ENCODE measurements at regions not wholly inside any gene's neighbourhood (a gene's known extent, or its start where the extent isn't known, plus 50 kb on each side); places are given as distances from the start of the nearest gene placed in this dataset.

DNA sequence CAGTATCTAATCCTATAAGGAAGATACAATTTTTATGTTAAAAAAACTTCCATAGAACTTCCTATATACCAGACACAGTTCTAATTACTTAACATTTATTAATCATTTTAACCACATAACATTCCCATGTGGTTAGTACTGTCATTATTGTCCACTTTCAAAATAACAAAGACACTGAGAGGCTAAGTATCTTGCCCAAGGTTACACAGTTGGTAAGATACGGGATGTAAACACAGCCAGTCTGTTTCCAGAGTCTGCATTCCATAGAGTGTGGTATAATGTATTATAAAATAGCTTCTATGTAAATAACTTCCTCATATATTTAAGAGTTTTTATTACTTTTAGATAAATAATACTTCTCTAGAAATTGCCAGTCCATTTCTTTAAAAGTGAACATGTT lies 383.3 kb upstream of the ETAA1 start:
- Histone ChIP-seq H3K36me3 (ENCODE audit: control insufficient read depth in 1 of 2, insufficient read depth in 2 of 2, low read length in 2 of 2) (no peaks in the 10 kb centered on the region), H3K4me2 (ENCODE audit: low read length) (no peak overlapping the region), H4K12ac (ENCODE audit: low read depth, low read length) (no peak overlapping the region), H3K14ac (ENCODE audit: low read length) (no peak overlapping the region), H3K23ac (ENCODE audit: low read length) (no peak overlapping the region), H3K4ac (ENCODE audit: low read depth, low read length) (no peak overlapping the region), H2BK5ac (ENCODE audit: low read depth, low read length, poor library complexity) (no peak overlapping the region), H2AK5ac (ENCODE audit: low read length) (no peak overlapping the region), H3K27ac (ENCODE audit: low read depth, low read length) (no peak overlapping the region), H2AFZ (ENCODE audit: insufficient read depth, low read length, poor library complexity) (no peak overlapping the region), H3K9ac (ENCODE audit: low read length) (no peak overlapping the region), H4K8ac (ENCODE audit: low read depth, low read length) (no peak overlapping the region), H4K91ac (ENCODE audit: low read depth, low read length) (no peak overlapping the region), H3K4me3 (ENCODE audit: low read depth, low read length) (no peak overlapping the region), H3K4me1 (ENCODE audit: control insufficient read depth in 1 of 2, insufficient read depth in 2 of 2, low read length in 2 of 2) (peaks cover 0 to 2% of the 10 kb centered on the region in 2 experiments), H2BK12ac (ENCODE audit: low read length) (no peak overlapping the region), H3K27me3 (ENCODE audit: insufficient read depth, low read length) (no peaks in the 10 kb centered on the region), H3K18ac (ENCODE audit: low read length) (no peak overlapping the region), H3K79me1 (ENCODE audit: low read length) (no peaks in the 10 kb centered on the region), H2BK120ac (ENCODE audit: insufficient read depth, low read length, poor library complexity) (no peak overlapping the region), H3K79me2 (ENCODE audit: control insufficient read depth, insufficient read depth, low read length, poor library complexity) (no peaks in the 10 kb centered on the region), H3K9me3 (ENCODE audit: insufficient read depth, low read depth, low read length) (no peaks in the 10 kb centered on the region)
- DNase-seq = no peak
- WGBS (ENCODE audit: extremely low coverage, insufficient coverage, insufficient read length) = no CpG with 5 or more reads among the region's 1 CpG

DNA sequence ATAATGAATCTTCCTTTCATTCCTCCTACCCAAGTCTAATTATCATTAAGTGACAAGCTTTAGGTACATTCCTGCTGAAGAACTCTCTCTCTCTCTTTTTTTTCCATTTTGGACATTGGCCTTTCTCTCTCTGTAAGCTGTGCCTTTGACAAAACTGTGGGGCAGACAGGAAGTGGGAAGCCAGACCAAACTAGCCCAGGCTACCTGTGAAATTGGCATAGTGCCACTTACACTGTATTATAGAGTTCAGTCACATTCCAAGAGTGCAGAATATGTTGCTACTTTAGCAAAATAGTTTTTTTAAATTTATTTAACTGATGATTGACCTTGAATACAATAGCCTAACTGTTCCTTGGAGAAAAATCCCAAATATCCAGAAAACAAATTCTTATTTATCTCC lies 381.5 kb upstream of the ETAA1 start:
- H2BK120ac ChIP-seq (ENCODE audit: insufficient read depth, low read length, poor library complexity) = no peak overlapping the region
- no peaks in the 10 kb centered on the region for H3K79me1 ChIP-seq (ENCODE audit: low read length)
- H2BK12ac ChIP-seq (ENCODE audit: low read length) = no peak overlapping the region
- no peak overlapping the region for H2AK5ac ChIP-seq (ENCODE audit: low read length)
- no peak overlapping the region for H4K12ac ChIP-seq (ENCODE audit: low read depth, low read length)
- no peak overlapping the region for H2AFZ ChIP-seq (ENCODE audit: insufficient read depth, low read length, poor library complexity)
- no peak overlapping the region for H3K23ac ChIP-seq (ENCODE audit: low read length)
- H3K18ac ChIP-seq (ENCODE audit: low read length) = no peak overlapping the region
- peaks cover 0 to 2% of the 10 kb centered on the region in 2 experiments for H3K4me1 ChIP-seq (ENCODE audit: control insufficient read depth in 1 of 2, insufficient read depth in 2 of 2, low read length in 2 of 2)
- no peak overlapping the region for H3K4ac ChIP-seq (ENCODE audit: low read depth, low read length)
- no peak overlapping the region for H4K8ac ChIP-seq (ENCODE audit: low read depth, low read length)
- no peak overlapping the region for H2BK5ac ChIP-seq (ENCODE audit: low read depth, low read length, poor library complexity)
- no peak for DNase-seq
- H3K4me3 ChIP-seq (ENCODE audit: low read depth, low read length) = no peak overlapping the region
- H3K9ac ChIP-seq (ENCODE audit: low read length) = no peak overlapping the region
- H3K14ac ChIP-seq (ENCODE audit: low read length) = no peak overlapping the region
- no peaks in the 10 kb centered on the region for H3K36me3 ChIP-seq (ENCODE audit: control insufficient read depth in 1 of 2, insufficient read depth in 2 of 2, low read length in 2 of 2)
- no peaks in the 10 kb centered on the region for H3K9me3 ChIP-seq (ENCODE audit: insufficient read depth, low read depth, low read length)
- no peak overlapping the region for H4K91ac ChIP-seq (ENCODE audit: low read depth, low read length)
- H3K27me3 ChIP-seq (ENCODE audit: insufficient read depth, low read length) = no peaks in the 10 kb centered on the region
- no peaks in the 10 kb centered on the region for H3K79me2 ChIP-seq (ENCODE audit: control insufficient read depth, insufficient read depth, low read length, poor library complexity)
- H3K4me2 ChIP-seq (ENCODE audit: low read length) = no peak overlapping the region
- no peak overlapping the region for H3K27ac ChIP-seq (ENCODE audit: low read depth, low read length)

DNA sequence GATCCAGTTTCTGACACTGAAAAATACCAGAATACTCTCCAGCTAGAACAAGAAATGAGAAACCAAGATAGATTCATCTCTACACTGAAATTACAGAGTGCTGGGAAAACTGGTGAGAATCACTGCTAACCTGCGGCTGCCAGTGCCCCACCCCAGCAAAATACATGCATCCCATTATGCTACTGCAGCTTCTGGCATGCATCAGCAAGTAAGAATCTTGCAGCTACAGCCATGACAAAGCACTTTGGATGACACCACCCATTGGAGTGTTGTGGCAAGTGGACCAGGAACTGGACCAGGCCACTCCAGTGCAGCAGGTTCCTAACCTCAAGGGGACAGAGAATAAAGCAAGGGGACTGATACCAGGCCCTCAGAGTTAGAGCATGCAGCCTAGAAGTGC lies 378.8 kb upstream of the ETAA1 start:
- no peaks in the 10 kb centered on the region for H3K27me3 ChIP-seq (ENCODE audit: insufficient read depth, low read length)
- no peaks in the 10 kb centered on the region for H3K79me2 ChIP-seq (ENCODE audit: control insufficient read depth, insufficient read depth, low read length, poor library complexity)
- no CpG with 5 or more reads among the region's 1 CpG for whole genome bisulfite sequencing (ENCODE audit: extremely low coverage, insufficient coverage, insufficient read length)
- H3K4me1 ChIP-seq (ENCODE audit: control insufficient read depth in 1 of 2, insufficient read depth in 2 of 2, low read length in 2 of 2) = peaks cover 0 to 2% of the 10 kb centered on the region in 2 experiments
- no peak overlapping the region for H2BK120ac ChIP-seq (ENCODE audit: insufficient read depth, low read length, poor library complexity)
- H3K36me3 ChIP-seq (ENCODE audit: control insufficient read depth in 1 of 2, insufficient read depth in 2 of 2, low read length in 2 of 2) = no peaks in the 10 kb centered on the region
- no peak overlapping the region for H3K14ac ChIP-seq (ENCODE audit: low read length)
- no peaks in the 10 kb centered on the region for H3K9me3 ChIP-seq (ENCODE audit: insufficient read depth, low read depth, low read length)
- no peak overlapping the region for H2AK5ac ChIP-seq (ENCODE audit: low read length)
- no peak overlapping the region for H3K4ac ChIP-seq (ENCODE audit: low read depth, low read length)
- H4K8ac ChIP-seq (ENCODE audit: low read depth, low read length) = no peak overlapping the region
- no peak overlapping the region for H2BK12ac ChIP-seq (ENCODE audit: low read length)
- H3K23ac ChIP-seq (ENCODE audit: low read length) = no peak overlapping the region
- no peak overlapping the region for H3K9ac ChIP-seq (ENCODE audit: low read length)
- no peak overlapping the region for H3K27ac ChIP-seq (ENCODE audit: low read depth, low read length)
- no peak overlapping the region for H3K18ac ChIP-seq (ENCODE audit: low read length)
- H2AFZ ChIP-seq (ENCODE audit: insufficient read depth, low read length, poor library complexity) = no peak overlapping the region
- H3K4me2 ChIP-seq (ENCODE audit: low read length) = no peak overlapping the region
- DNase-seq = no peak
- no peak overlapping the region for H3K4me3 ChIP-seq (ENCODE audit: low read depth, low read length)
- no peaks in the 10 kb centered on the region for H3K79me1 ChIP-seq (ENCODE audit: low read length)
- H4K91ac ChIP-seq (ENCODE audit: low read depth, low read length) = no peak overlapping the region
- H2BK5ac ChIP-seq (ENCODE audit: low read depth, low read length, poor library complexity) = no peak overlapping the region
- H4K12ac ChIP-seq (ENCODE audit: low read depth, low read length) = no peak overlapping the region

DNA sequence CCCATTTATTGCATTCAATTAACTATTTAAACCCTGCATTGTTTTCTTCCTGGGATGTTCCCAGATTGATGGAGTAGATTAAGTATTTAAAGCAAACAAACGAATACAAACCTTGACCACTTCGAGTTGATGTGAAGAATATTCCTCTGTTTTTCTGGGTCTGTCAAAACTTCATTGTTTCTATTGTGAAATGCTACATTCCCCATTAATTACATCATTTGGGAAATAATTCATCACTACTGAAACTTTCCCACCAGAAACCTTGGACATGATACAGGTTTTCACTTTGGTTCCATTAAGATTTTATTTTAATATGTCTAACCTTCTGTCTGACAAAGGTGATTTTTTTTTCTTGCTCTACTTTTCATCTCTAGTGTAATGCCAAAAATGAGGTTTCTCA lies 365.1 kb upstream of the ETAA1 start:
- H3K27ac ChIP-seq (ENCODE audit: low read depth, low read length) = no peak overlapping the region
- no peaks in the 10 kb centered on the region for H3K4me1 ChIP-seq (ENCODE audit: control insufficient read depth in 1 of 2, insufficient read depth in 2 of 2, low read length in 2 of 2)
- H4K12ac ChIP-seq (ENCODE audit: low read depth, low read length) = no peak overlapping the region
- H3K9ac ChIP-seq (ENCODE audit: low read length) = no peak overlapping the region
- no CpG with 5 or more reads among the region's 2 CpGs for WGBS (ENCODE audit: extremely low coverage, insufficient coverage, insufficient read length)
- no peak overlapping the region for H4K8ac ChIP-seq (ENCODE audit: low read depth, low read length)
- peak in 1 of 2 donors; percentile 4 for DNase-seq
- H2BK5ac ChIP-seq (ENCODE audit: low read depth, low read length, poor library complexity) = no peak overlapping the region
- no peak overlapping the region for H3K4me2 ChIP-seq (ENCODE audit: low read length)
- no peak overlapping the region for H3K4me3 ChIP-seq (ENCODE audit: low read depth, low read length)
- no peak overlapping the region for H3K4ac ChIP-seq (ENCODE audit: low read depth, low read length)
- no peak overlapping the region for H3K18ac ChIP-seq (ENCODE audit: low read length)
- no peaks in the 10 kb centered on the region for H3K27me3 ChIP-seq (ENCODE audit: insufficient read depth, low read length)
- no peak overlapping the region for H2AFZ ChIP-seq (ENCODE audit: insufficient read depth, low read length, poor library complexity)
- no peak overlapping the region for H2AK5ac ChIP-seq (ENCODE audit: low read length)
- no peaks in the 10 kb centered on the region for H3K36me3 ChIP-seq (ENCODE audit: control insufficient read depth in 1 of 2, insufficient read depth in 2 of 2, low read length in 2 of 2)
- H3K23ac ChIP-seq (ENCODE audit: low read length) = no peak overlapping the region
- no peak overlapping the region for H4K91ac ChIP-seq (ENCODE audit: low read depth, low read length)
- no peaks in the 10 kb centered on the region for H3K79me1 ChIP-seq (ENCODE audit: low read length)
- no peak overlapping the region for H2BK12ac ChIP-seq (ENCODE audit: low read length)
- no peaks in the 10 kb centered on the region for H3K79me2 ChIP-seq (ENCODE audit: control insufficient read depth, insufficient read depth, low read length, poor library complexity)
- no peak overlapping the region for H3K14ac ChIP-seq (ENCODE audit: low read length)
- no peak overlapping the region for H2BK120ac ChIP-seq (ENCODE audit: insufficient read depth, low read length, poor library complexity)
- H3K9me3 ChIP-seq (ENCODE audit: insufficient read depth, low read depth, low read length) = no peaks in the 10 kb centered on the region
